ENCODE measurements at regions not wholly inside any gene's neighbourhood (a gene's known extent, or its start where the extent isn't known, plus 50 kb on each side); places are given as distances from the start of the nearest gene placed in this dataset.

DNA sequence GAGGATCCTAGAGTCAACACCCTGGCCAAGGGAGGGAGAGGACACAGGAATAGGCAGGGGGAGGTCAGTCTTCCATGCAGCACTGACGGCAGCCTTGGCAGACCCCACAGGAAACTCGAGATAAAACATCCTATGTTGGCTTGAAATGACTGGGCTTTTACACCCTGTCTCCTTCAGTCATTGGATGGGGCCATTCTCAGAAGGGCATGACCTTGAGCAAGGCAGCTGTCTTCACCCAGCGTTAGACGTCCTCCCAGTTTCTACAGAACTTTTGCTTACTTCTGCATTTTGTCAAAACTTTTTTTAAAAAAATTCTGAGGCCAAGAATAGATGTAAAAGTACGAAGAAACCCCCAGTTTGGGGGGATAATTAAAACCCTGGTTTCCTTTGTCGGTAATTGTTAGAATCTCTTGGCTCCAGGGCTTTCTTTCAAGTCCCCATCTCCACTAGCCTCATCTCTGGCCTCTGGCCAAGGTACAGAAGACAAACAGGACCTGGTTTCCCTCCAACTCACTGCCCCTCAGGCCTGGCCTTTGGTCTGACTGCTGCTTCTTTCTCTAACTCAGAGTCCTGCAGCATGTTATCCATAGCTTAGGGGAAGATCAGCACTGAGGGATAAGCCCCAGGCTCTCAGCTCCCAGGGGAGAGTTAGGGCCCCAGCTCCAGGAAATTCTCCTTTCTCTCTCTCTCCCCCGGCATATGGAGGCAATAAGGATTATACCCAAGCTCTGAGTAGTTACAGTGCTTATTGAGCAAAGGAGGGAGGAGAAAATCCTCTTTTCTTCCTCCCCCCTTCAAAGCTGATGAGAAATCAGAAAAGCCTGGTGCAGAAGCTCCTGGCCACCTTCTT lies 51.6 kb upstream of the KCND3 start:
- no peak for DNase-seq (ENCODE audit: low spot score)

DNA sequence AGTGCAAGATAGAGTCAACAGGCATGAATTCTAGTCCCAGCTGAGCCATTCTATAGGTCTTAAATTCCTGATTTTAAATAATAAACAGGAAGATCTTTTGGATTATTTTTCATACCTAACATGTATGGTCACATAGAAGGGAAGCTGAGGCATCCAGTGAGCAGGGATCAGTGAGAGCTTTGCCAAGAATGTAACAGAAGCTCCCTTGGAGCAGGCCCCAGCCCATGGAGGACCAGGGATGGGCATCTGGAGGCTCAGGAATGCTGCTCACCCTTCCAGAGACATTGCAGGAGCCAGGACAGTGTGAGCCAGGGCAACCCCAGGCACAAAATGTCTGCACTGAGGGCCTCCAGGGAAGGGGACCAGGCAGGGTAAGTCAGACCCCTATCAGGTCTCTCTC lies 54.4 kb upstream of the KCND3 start:
- no peak for DNase-seq (ENCODE audit: low spot score)

DNA sequence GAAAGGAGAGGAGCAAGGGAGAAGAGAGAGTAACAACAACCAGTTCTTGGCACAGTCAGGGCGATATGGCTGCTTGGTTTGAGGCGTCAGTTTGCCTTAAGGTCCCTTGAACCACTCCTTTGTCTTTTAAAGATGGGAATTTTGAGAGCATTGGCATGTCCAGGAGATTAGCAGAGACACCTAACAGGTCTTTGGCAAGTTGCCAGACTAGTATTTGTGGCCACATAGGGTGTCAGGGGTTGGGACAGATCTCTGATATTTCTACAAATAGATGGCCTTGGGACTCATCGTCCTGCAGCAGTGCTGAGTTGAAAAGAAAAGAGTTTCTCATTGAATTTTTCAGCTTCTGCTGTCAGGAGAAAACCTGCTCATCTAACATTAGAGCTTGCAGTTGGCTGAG lies 55.3 kb upstream of the KCND3 start:
- no peak for DNase-seq (ENCODE audit: low spot score)

DNA sequence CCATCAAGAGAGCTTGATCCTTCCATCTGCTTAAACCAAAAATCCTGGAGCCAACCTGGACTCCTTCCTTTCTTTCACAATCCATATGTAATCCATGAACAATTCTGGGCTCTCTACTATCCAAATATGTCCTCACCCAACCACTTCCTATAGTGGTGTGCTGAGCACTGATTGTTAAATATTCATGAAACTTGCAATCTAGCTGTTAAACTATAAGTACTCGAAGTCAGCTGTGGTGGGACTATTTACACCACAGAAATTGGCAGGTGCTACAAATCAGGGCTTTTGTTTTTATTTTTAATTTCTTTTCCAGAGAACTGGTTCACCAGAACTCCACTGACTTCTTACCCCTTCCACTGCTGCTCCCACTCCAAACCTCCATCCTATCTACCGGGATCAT lies 57.2 kb upstream of the KCND3 start:
- no peak for DNase-seq (ENCODE audit: low spot score)

DNA sequence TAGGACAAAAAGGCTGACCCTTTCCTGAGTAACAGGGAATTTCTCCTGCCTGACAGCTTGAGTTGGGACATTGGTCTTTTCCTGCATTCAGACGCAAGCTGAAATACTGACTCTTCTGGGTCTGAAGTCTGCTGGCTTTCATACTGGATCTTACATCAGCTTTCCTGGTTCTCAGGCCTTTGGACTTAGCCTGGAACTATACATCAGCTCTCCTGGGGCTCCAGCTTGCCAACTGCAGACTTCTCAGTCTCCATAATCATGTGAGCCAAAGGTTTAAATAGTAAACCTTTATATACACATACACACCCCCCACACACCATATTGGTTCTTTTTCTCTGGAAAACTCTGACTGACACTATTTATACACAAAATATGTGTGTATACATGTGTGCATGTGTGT lies 59.0 kb upstream of the KCND3 start:
- DNase-seq (ENCODE audit: low spot score): no peak

DNA sequence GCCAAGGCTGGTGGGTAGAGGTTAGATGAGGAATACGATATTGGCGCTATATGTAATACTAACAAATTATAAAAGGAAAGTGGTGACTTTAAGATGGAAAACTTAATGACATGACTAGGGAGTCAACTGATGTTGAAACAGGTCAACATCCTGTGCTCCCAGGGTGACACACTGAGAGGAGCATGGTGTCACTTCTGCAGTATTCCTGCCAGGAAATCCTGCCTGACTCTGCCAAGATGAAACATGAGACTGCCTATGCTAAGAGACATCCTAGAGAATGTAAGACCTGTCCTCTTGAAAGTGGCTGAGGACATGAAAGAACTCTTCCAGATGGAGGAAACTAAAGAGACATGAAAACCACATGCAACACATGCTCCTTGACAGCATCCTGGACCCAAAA lies 65.0 kb upstream of the KCND3 start:
- no peak for DNase-seq (ENCODE audit: low spot score)

DNA sequence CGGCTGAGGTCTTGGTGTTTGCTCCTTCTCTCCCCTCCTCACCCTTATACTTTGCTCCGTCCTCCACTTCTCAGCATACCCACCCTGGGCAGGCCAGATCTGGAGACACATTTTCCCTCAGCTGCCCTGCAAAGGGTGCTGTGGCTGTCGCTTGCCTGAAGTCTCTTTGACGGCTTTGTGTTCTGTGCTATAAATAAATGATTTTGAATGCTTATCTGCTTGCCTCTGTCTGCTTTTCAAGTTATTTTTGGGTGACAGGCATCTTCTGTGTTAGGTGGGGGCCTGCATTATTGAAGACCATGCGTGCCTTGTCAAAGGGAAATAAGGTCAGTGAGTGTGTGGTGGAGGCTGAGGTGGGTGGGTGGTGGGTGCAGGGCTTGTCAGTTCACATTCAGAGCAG lies 66.9 kb upstream of the KCND3 start:
- no peak for DNase-seq (ENCODE audit: low spot score)

DNA sequence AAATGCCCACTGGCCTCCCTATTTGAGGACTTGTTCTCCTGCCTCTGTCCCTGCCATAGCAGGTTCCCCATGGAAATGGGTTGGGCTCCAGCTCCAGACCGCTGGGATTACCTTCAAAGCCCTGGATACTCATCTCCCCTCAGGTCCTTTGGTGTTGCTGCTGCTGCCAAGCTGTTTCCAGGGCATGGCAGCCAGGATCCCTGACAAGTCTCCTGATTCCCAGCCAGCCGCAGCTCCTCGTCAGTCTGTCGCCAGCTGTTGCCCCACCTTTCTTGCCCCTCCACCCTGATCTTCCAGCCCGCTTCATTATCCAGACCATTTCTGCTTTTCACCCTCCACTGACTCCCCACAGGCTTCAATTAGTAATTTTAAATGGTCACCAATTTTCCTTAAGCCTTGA lies 68.3 kb upstream of the KCND3 start:
- no peak for DNase-seq (ENCODE audit: low spot score)

DNA sequence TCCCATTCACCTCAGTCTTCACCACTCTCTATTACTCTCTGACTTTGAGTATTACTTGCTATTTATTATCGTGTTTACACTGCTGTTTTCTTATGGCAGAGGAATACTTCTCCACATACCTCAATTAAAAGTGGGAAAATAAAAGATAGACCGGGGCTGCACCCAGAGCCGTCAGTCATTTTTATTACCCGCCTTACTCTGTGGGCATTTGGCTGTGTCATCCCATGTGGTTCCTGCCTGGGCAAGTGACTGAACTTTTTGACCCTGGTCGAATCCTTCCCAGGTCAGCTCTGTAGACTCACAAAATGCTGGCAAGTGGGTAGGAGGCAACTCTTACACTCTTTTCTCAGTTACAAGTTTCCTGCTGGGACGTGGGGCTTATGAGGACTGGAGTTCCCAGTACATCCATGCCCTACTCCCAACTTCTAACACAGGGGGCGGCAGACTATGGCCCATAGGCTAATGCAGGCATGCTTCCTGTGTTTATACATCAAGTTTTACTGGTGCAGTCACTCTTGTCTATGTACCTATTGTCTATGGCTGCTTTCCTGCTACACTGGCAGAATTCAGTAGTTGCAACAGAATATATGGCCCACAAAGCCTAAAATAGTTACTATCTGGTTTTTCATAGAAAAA lies 69.5 kb upstream of the KCND3 start:
- DNase-seq (ENCODE audit: low spot score): no peak

DNA sequence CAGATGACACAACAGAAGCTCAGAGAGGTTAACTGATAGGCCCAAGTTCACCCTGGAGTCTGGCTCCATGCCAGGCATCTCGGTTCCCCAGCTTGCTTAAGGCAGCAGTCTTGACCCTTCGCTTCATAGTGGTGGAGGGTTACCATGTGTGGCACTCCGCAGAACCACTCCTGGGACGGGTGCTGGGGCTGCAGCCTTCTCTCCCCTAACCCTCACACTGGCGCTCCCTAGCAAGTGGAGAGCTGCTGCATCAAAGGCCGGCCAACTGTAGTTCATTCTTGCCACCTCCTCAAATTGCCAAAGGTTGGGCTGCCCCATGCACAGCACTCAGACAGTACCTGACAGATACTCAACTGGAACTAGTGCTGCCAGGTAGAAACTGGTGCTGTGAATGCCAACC lies 70.2 kb upstream of the KCND3 start:
- no peak for DNase-seq (ENCODE audit: low spot score)

DNA sequence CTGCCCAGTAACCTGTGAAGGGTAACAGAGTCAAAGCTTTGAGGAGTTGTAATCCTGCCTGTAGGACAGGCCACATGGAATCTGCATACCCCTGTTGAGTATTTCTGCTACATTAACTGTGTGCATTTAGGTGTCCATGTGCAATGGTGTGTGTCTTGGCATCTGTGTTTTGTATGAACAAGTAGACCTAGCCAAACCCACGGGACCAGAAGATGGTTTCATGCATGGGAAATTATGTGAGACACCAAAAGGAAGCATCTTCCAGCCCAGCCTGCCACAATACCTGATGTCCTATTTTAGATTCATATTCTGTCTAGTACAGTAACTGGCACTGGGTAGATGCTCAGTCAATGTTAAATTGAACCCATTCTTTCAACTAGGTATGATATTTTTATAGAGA lies 70.8 kb upstream of the KCND3 start:
- DNase-seq (ENCODE audit: low spot score): no peak

DNA sequence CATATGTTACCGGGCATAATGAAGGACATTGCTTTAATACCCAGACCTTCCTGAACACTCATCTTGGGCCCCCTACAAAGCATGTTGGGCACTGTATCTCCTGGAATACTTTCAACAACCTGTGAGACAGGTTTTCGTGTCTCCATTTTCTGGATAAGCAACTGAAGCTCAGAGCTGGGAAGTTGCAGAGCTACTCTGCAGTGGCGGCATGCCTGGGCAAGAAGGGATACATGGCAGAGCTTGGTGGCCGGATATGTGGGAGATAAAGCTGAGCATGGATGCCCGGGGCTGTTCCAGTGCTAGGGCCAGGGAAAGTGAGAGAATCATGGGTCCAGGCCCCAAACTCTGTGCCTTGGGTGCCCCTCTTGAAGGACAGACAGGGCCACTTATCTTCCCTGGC lies 71.6 kb upstream of the KCND3 start:
- no peak for DNase-seq (ENCODE audit: low spot score)

DNA sequence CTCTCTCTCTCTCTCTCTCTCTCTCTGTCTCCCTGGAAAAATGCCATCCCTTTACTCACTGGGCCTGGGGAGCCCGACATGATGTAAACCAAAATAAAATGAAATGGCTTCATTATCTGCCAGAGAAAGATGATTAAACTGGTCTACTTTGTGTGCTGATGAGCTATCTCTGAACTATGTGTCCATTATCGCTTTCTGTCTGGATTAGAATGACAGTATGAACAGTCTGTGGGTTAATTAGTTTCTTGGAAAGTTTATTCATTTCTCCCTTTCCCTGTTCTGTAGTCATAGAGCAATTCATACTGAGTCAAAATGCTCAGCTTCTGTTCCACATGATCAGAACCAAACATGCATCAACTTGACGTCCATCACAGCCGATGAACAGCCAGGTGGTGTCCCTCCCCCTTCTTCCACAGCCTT lies 72.4 kb upstream of the KCND3 start:
- no peak for DNase-seq (ENCODE audit: low spot score)

DNA sequence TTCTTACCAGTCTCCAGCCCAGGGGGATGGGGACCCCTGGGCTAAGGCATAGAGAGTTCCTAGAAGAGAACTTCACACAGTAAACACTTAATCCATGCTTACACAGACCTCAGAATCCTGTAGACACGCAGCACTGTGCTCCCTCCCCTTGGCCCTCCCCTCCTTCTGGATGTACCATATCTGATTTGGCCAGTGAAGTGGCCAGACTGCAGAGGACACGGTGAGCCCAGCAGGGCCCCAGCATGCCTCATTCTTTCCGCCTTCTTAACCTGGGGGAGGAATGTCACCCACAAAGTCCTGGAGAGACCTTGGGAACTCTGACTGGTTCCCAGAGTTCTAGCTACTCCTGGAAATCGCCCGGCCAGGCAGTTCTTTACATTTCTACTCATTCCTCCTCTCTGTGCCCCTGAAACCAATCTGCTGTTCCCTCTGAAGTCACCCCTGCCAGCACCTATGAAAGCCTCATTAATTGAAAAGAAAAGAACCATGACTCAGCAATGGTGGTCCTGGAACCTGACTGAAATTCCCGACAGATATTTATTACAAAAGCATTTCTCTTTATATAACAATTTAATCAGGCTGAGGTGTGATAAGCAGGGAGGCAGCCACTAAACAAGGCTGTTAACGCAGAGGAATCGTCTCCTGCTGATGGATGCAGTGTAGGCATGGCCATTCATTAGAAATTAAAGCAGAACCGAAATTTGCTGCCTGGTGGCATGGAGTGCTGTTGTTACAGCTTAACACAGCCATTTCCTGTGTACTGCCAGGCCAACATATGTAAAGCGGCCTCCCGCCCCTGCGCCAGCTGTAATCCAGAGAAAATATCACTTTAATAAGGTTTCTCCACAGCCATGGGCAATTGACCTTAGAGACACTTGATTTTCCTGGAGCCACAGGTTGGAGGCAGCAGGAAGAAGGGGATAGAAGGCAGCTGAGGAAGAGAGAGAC lies 74.6 kb upstream of the KCND3 start:
- DNase-seq (ENCODE audit: low spot score): no peak

DNA sequence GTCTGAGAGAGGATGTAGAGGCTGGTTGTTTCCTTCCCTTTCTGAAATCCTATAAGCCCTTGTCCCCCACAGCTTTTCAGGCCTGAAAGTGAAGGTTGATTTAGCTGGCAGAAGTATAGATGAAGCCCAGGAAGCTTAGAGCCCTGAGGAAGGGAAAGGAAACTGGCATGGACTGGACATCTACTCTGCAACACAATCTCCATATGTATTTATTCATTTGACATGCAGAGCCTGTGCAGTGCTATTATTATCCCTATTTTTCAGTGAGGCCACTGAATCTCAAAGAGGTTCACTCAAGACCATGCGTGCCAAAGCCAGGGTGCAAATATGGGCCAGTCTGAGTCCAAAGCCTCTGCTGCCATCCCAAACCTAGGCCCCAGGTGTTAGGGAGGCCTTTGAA lies 78.5 kb upstream of the KCND3 start:
- DNase-seq (ENCODE audit: low spot score): no peak

DNA sequence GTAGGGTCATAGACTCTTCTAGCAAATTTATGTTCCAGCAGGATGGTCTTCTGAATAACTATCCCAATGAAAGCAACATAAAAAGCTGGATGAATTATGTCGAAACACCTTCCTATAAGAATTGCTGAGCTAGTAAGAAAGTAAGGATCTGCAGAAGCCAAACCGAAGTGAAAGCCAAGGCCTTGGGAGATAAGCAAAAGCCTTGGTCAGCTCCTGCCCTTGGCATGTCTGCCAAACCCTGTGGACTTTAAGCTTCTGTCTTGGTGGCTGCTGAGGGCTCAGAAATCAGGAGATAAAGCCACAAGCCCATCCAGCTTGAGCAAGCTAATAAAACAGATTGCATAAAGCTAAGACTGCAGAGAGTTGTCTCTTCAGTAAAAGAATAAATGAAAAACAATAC lies 81.2 kb upstream of the KCND3 start:
- DNase-seq (ENCODE audit: low spot score): no peak

DNA sequence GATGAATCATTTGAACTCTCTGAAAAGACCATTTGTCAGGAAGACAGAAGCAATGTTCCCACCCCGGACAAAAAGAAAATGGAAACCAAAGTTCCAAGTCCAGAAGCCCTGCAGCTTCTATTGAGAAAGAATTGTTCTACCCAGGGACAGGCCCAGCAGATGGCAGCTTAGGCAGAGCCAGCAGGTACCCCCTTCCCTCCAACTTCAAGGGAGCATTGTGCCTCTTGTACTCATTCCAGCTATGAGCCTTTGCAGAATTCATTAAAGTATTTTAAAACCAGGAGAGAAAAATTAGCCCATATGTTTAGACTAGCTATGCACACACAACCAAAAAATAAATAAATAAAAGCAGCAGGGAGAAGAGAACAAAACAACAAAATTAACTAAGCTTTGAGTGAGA lies 85.2 kb upstream of the KCND3 start:
- no peak for DNase-seq (ENCODE audit: low spot score)

DNA sequence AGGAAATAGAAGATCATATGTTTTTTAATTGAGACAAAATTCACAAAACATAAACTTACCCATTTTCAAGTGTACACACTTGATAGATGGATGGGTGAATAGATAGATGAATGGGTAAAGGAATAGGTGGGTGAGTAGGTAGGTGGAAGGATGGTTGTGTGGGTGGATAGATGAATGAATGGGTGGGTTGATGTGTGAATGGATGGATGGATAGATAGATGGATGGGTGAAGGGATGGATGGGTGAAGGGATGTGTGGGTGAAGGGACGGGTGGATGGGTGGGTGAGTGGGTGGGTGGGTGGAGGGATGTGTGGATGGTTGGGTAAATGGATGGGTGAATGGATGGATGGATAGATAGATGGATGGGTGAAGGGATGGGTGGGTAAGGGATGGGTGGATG lies 86.1 kb upstream of the KCND3 start:
- no peak for DNase-seq (ENCODE audit: low spot score)

DNA sequence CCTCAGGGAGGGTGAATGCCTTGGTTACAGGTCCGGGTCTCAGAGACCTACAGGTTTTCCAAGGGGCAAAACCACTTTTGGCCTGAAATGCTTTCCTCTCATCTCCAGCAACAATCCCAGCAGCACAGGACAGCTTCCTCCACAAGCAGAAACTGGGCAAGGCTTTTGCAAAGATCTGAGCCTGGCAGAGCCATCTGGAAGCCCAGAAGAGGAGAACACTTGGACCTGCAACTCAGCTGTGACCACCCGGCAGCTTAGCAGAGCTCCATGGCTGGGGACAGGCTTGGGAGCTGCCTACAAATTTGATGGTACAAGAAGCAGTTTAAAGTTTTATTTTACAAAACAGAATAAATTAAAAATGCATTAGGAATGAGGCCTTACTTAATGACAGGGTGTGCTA lies 90.0 kb upstream of the KCND3 start:
- no peak for DNase-seq (ENCODE audit: low spot score)

DNA sequence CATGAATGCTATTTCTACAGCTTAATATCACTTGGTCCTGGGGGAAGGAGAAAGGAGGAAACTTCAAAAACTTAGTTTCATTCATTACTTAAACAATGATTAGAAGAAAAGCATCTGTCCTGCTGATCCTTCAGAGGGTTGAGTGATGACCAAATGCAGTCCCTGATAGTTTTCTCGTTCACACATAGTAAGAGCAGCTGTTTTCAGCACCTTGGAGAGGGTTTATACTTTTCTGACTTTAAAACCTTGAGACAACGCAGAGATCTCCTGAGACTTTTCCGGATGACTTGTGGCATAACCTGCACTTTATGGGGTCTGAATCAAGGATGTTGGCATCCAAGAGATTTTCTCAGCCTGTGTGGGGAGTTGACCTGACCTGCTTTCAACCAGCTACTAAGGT lies 94.0 kb upstream of the KCND3 start:
- peak; percentile 10 for DNase-seq (ENCODE audit: low spot score)

DNA sequence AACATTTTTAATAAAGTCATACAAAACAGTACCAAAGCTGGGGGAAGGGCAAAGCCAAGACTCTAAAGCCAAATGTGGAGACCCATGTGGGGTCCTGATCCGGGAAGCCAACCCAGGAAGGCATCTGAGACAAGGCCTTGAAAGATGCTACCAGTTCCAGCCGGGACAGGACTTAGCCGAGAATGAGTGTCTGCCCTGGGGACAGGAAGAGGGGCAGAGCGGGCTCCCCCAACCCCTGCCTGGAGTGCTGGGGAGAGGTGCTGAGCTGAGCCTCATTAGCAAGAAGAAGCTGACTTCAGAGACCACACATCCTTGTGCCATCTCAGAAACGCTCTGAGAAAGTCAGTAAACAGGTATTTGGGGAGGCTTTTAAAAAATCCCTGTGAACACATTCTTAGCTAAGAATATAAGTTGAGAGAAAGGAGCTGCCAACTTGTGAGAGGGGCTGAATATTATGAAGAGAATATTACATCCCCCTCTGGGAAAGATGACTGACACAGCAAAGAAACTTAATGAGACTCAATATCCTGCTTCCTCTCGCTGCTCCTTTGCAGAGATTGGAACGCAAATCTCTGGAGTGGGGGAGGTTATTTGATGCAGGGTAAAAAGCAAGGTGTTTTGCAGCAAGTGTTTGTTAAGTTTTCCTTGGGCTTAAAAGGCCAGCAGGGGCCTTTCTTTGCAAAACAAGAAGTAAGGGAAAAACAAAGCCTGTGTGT lies 103.3 kb upstream of the KCND3 start:
- no peak for DNase-seq (ENCODE audit: low spot score)

DNA sequence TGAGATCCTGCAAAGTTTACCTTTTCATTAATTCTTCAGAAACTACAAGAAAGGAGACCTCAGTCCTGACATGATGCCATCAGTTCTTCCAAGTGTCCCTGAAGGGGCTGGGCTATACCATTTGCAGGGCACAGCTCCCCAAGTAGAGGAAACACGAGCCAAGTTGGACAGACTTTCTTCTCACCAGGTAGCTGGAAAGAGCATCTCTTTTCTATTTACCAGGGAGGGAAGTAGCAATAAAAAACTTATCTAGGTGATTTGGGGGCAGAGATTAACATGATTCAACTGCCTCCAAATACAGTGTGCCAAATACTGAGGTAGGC lies 103.9 kb upstream of the KCND3 start:
- no peak for DNase-seq (ENCODE audit: low spot score)

Measured in A172 (cell line).